ENCODE measurements at regions not wholly inside any gene's neighbourhood (a gene's known extent, or its start where the extent isn't known, plus 50 kb on each side); places are given as distances from the start of the nearest gene placed in this dataset.

DNA sequence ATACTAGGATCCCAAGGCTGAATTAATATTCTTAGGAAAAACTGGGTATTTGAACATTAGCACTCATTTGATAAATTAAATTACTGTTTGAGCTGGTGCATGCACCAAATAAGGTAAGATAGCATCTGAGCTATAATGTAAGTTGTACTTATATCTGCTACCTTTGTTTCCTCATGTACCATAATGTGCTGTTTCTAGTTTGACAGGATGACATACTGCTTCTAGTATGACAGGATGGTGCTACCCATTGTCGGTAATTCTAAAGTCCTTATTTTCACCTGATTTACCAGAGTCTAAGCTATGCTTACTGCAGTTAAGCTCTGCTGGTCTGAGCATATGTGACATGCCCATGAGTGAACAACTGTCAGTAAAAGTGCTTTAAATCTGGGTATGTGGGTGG is 1017.5 kb upstream of the IGFBP7 start:
- H3K4me1 Mint-ChIP-seq, result 0 out of 3 replicates have a peak, but pooled peaks cover 2% of the 10 kb centered on the region
- H3K4me3 Mint-ChIP-seq, result no peak overlapping the region
- H3K4me1 ChIP-seq (ENCODE audit: insufficient read depth), result no peaks in the 10 kb centered on the region
- H2AFZ ChIP-seq, result no peak overlapping the region
- no peak overlapping the region for H3K27ac Mint-ChIP-seq
- no peaks in the 10 kb centered on the region for H3K36me3 ChIP-seq (ENCODE audit: insufficient read depth)
- no peak overlapping the region for H3K4me3 ChIP-seq
- peaks cover 2% of the 10 kb centered on the region; the same call in 1 of the 2 replicates for H4K20me1 ChIP-seq (replicated peaks; ENCODE audit: insufficient read depth)
- no peaks in the 10 kb centered on the region for H3K36me3 Mint-ChIP-seq (ENCODE audit: low read depth)
- H3K79me2 ChIP-seq (replicated peaks; ENCODE audit: insufficient read depth), result no peaks in the 10 kb centered on the region
- H3K27me3 Mint-ChIP-seq (ENCODE audit: insufficient read depth, low read depth, poor library complexity), result no peaks in the 10 kb centered on the region
- no peak overlapping the region for H3K4me2 ChIP-seq
- no peak for DNase-seq (ENCODE audit: low spot score)
- no peaks in the 10 kb centered on the region for H3K27me3 ChIP-seq (ENCODE audit: insufficient read depth)
- no peak for ATAC-seq
- H3K27ac ChIP-seq (ENCODE audit: low read depth), result no peak overlapping the region
- no peaks in the 10 kb centered on the region for H3F3A ChIP-seq (replicated peaks; ENCODE audit: low read depth)
- H3K9me3 Mint-ChIP-seq, result no peaks in the 10 kb centered on the region; the same call in 2 of the 3 replicates
- TF ChIP-seq, protein P1, sequence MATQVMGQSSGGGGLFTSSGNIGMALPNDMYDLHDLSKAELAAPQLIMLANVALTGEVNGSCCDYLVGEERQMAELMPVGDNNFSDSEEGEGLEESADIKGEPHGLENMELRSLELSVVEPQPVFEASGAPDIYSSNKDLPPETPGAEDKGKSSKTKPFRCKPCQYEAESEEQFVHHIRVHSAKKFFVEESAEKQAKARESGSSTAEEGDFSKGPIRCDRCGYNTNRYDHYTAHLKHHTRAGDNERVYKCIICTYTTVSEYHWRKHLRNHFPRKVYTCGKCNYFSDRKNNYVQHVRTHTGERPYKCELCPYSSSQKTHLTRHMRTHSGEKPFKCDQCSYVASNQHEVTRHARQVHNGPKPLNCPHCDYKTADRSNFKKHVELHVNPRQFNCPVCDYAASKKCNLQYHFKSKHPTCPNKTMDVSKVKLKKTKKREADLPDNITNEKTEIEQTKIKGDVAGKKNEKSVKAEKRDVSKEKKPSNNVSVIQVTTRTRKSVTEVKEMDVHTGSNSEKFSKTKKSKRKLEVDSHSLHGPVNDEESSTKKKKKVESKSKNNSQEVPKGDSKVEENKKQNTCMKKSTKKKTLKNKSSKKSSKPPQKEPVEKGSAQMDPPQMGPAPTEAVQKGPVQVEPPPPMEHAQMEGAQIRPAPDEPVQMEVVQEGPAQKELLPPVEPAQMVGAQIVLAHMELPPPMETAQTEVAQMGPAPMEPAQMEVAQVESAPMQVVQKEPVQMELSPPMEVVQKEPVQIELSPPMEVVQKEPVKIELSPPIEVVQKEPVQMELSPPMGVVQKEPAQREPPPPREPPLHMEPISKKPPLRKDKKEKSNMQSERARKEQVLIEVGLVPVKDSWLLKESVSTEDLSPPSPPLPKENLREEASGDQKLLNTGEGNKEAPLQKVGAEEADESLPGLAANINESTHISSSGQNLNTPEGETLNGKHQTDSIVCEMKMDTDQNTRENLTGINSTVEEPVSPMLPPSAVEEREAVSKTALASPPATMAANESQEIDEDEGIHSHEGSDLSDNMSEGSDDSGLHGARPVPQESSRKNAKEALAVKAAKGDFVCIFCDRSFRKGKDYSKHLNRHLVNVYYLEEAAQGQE (IDR thresholded peaks at IDR 0.05; ENCODE audit: unreplicated experiment), result no peak
- TF ChIP-seq ZNF114 (CRISPR knock-in tag; IDR thresholded peaks at IDR 0.05) (no peak), NANOG (IDR thresholded peaks at IDR 0.05; ENCODE audit: borderline replicate concordance) (no peak), POLR2AphosphoS5 (IDR thresholded peaks at IDR 0.05; ENCODE audit: low read depth) (no peak), EZH2phosphoT487 (IDR thresholded peaks at IDR 0.05; ENCODE audit: unreplicated experiment) (no peak), CREB1 (CRISPR knock-in tag; IDR thresholded peaks at IDR 0.05; ENCODE audit: low read depth) (no peak), STAT1 (IDR thresholded peaks at IDR 0.05; ENCODE audit: unreplicated experiment) (no peak)
- TF ChIP-seq, protein P2, sequence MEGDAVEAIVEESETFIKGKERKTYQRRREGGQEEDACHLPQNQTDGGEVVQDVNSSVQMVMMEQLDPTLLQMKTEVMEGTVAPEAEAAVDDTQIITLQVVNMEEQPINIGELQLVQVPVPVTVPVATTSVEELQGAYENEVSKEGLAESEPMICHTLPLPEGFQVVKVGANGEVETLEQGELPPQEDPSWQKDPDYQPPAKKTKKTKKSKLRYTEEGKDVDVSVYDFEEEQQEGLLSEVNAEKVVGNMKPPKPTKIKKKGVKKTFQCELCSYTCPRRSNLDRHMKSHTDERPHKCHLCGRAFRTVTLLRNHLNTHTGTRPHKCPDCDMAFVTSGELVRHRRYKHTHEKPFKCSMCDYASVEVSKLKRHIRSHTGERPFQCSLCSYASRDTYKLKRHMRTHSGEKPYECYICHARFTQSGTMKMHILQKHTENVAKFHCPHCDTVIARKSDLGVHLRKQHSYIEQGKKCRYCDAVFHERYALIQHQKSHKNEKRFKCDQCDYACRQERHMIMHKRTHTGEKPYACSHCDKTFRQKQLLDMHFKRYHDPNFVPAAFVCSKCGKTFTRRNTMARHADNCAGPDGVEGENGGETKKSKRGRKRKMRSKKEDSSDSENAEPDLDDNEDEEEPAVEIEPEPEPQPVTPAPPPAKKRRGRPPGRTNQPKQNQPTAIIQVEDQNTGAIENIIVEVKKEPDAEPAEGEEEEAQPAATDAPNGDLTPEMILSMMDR (conservative IDR thresholded peaks at IDR 0.05; ENCODE audit: low read depth in 2 of 2), result no peak
- TF ChIP-seq, protein P3, sequence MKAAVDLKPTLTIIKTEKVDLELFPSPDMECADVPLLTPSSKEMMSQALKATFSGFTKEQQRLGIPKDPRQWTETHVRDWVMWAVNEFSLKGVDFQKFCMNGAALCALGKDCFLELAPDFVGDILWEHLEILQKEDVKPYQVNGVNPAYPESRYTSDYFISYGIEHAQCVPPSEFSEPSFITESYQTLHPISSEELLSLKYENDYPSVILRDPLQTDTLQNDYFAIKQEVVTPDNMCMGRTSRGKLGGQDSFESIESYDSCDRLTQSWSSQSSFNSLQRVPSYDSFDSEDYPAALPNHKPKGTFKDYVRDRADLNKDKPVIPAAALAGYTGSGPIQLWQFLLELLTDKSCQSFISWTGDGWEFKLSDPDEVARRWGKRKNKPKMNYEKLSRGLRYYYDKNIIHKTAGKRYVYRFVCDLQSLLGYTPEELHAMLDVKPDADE (IDR thresholded peaks at IDR 0.05), result no peak
- H3K9me2 ChIP-seq (ENCODE audit: insufficient read depth), result 0 out of 2 replicates have a peak, but pooled peaks cover 6% of the 10 kb centered on the region

DNA sequence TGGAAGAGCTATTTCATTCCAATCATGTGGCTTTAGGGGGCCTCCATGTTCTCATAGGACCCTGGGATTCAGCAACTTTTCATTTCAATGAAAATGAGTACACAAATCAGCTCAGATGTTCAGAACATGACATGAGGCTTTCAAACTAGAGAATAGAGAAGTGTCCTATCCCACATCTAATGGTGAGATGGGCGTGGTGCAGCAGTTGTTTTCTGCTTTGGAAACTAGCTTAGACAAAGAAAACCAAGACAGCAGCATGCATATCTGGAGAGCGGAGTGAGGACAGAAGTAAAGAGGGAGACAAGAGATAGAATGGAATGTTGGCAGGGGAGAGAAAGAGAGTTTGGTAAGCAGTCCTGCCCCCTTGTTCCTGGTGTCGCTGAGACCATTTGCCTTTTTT is 1009.1 kb upstream of the IGFBP7 start:
- Histone ChIP-seq H3K4me3 (no peak overlapping the region), H3K36me3 (ENCODE audit: insufficient read depth) (no peaks in the 10 kb centered on the region), H3F3A (replicated peaks; ENCODE audit: low read depth) (no peaks in the 10 kb centered on the region), H3K27me3 (ENCODE audit: insufficient read depth) (no peaks in the 10 kb centered on the region), H3K27ac (ENCODE audit: low read depth) (no peak overlapping the region), H3K4me2 (no peak overlapping the region), H2AFZ (no peak overlapping the region; the same call in 1 of the 2 replicates), H3K9me2 (ENCODE audit: insufficient read depth) (0 out of 2 replicates have a peak, but pooled peaks cover 6% of the 10 kb centered on the region), H3K79me2 (replicated peaks; ENCODE audit: insufficient read depth) (no peaks in the 10 kb centered on the region), H4K20me1 (replicated peaks; ENCODE audit: insufficient read depth) (no peaks in the 10 kb centered on the region), H3K4me1 (ENCODE audit: insufficient read depth) (no peaks in the 10 kb centered on the region)
- no peak for DNase-seq (ENCODE audit: low spot score)
- no peak overlapping the region for H3K4me3 Mint-ChIP-seq
- H3K9me3 Mint-ChIP-seq, result no peaks in the 10 kb centered on the region; the same call in 2 of the 3 replicates
- no peaks in the 10 kb centered on the region for H3K27me3 Mint-ChIP-seq (ENCODE audit: insufficient read depth, low read depth, poor library complexity)
- H3K27ac Mint-ChIP-seq, result no peak overlapping the region
- peaks cover 3% of the 10 kb centered on the region; the same call in 1 of the 3 replicates for H3K4me1 Mint-ChIP-seq
- ATAC-seq, result no peak
- H3K36me3 Mint-ChIP-seq (ENCODE audit: low read depth), result no peaks in the 10 kb centered on the region
- TF ChIP-seq NANOG (IDR thresholded peaks at IDR 0.05; ENCODE audit: borderline replicate concordance) (no peak), CREB1 (CRISPR knock-in tag; IDR thresholded peaks at IDR 0.05; ENCODE audit: low read depth) (no peak), STAT1 (IDR thresholded peaks at IDR 0.05; ENCODE audit: unreplicated experiment) (no peak), JUNB (IDR thresholded peaks at IDR 0.05; ENCODE audit: unreplicated experiment) (no peak), ZNF114 (CRISPR knock-in tag; IDR thresholded peaks at IDR 0.05) (no peak), ZNF331 (CRISPR knock-in tag; IDR thresholded peaks at IDR 0.05; ENCODE audit: low read depth) (no peak), POLR2AphosphoS5 (IDR thresholded peaks at IDR 0.05; ENCODE audit: low read depth) (no peak)
- TF ChIP-seq, protein P1 (IDR thresholded peaks at IDR 0.05; ENCODE audit: unreplicated experiment), result no peak
- TF ChIP-seq, protein P3 (IDR thresholded peaks at IDR 0.05), result no peak

Data from GM23338 (cell line).